NCI-H774 (cell line): ENCODE measurements at regions not wholly inside any gene's neighbourhood (a gene's known extent, or its start where the extent isn't known, plus 50 kb on each side); places are given as distances from the start of the nearest gene placed in this dataset.
A peak's percentile ranks its signal among the peaks of the same experiment; 100 is the strongest.
"Not testable (repeated sequence)": the region's sequence is repeated elsewhere in the genome, so short reads cannot be mapped to it uniquely, and the experiment has no call there.

ENCODE experiments used
- DNase-seq: peaks from one replicate; lab custom pipeline; 2025; lab: John Stamatoyannopoulos, UW

DNA sequence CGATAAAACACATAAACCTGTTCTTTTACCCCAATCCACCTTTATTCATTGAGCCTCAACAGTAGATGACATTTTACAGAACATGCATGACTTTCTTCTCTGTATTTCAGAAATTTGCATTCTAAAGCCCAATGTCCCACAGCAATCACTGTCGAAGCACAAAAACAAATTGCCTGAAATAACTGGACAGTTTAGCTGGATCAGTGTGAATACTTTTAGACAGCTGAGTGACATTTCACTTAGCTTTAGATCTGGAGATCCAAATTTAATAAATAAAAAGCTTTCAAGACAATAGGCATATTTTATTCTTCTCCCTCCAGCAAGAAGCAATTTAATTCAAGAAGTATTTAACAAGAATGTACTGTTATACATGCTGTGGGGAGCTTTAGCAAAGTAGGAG, 109.1 kb upstream of the FSCB start:
- DNase-seq: no peak

- DNase-seq: no peak
These were observed 106.1 kb upstream of the FSCB start for GRCh38 chr14:44613061-44613712.

- DNase-seq: no peak
These were observed 104.9 kb upstream of the FSCB start for GRCh38 chr14:44612002-44612401.

DNA sequence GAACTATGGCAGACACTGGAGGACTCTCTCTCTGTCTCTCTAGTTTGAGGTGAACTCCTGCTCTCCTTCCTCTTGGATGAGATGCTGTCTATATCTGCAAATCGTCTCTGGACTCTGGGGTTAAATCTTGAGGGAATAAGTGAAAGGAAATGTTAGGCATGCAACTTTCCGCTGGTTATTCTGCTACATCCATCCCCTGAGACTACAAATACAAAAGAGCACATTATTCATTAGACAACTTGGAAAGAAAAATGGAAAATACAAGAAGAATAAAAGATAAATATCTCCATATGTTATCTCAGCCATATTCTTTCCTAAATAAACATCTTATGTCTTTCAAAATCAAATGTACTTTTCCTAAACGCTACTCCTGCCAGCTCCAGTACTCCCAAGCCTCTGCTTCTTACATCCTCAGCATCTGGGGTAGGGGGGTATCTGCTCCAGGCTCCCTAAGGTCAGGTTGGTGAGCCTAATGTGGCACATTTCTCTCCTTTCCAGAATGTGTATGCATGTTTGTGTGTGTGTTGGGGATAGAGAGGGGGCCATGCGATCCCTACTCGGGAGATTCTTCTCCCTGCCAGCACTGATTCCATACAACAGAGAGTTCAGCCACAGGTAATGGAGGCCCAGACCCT, 102.9 kb upstream of the FSCB start:
- no peak for DNase-seq

DNA sequence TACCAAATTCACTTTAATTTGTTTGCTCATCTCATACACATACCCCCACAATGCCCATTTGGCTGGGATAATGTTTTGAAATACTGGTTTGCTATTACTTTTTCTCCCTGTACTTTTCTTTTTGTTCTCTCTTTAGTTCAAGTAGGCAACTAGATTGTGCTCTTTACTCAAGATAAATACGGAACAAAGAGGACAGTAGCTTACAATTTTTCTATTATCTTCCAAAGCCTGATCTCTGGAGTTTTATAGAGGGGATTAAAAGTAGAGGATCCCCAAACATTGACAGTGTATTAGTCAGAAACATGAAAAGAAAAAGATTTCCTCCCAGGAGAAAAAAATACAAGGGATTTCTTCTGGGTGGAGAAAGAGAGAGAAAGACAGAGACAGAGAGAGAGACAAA, 102.1 kb upstream of the FSCB start:
- no peak for DNase-seq

DNA sequence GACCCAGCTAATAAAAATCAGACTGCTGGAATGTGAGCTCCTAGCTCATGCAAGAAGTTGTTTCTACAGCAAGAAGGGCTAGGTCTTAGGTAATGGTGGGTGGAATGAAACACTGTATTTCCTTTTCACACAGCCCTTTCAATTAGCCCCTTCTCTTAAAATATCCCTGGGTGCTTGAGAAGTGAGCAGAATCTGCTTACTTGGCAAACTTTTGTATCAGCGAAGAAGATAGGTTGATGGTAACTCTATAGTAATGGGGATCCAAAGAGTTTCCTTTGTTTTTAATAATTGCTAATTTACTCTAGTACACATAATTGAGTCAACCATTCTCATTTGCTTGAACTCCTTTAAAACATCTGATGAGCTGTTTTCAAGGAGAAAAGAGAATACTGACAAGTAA, 100.6 kb upstream of the FSCB start:
- DNase-seq: no peak

- DNase-seq: no peak
These were observed 99.5 kb upstream of the FSCB start for GRCh38 chr14:44606576-44606975.

GRCh38 chr14:44601266-44601665, 94.2 kb upstream of the FSCB start:
- DNase-seq: not testable (repeated sequence)

DNA sequence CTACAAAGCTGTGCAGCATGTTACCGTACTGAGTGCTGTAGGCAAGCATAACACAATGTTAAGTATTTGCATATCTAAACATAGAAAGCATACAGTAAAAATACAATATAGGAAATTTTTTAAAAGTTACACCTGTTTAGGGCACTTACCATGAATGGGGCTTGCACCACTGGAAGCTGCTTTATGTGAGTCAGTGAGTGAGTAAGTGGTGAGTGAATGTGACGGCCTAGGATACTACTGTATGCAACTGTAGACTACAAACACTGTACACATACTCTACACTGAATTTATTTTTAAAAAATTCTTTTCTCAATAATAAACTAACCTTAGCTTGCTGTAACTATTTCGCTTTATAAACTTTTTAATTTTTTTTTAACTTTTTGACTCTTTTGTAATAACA, 82.1 kb upstream of the FSCB start:
- DNase-seq: no peak

DNA sequence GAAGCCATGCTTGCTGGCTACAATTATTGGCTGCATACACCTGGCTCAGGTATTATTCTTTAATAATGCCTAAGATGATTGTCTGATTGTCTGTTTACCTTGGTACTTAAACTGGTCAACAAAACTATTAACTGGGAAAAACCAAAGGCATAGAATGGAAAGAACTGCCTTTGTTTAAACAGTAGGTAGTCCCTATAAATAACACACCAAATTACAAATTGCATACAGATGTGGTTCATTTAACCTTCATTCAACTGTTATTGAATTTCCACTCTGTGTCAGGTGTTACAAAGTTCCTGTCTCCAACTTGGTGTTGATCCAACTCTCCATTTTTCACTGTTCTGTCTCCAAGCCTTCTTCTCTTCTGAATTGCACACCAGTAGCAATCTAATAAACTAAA, 79.8 kb upstream of the FSCB start:
- peak; percentile 96 for DNase-seq

- no peak for DNase-seq
These were observed 69.3 kb upstream of the FSCB start for GRCh38 chr14:44576356-44576755.

DNA sequence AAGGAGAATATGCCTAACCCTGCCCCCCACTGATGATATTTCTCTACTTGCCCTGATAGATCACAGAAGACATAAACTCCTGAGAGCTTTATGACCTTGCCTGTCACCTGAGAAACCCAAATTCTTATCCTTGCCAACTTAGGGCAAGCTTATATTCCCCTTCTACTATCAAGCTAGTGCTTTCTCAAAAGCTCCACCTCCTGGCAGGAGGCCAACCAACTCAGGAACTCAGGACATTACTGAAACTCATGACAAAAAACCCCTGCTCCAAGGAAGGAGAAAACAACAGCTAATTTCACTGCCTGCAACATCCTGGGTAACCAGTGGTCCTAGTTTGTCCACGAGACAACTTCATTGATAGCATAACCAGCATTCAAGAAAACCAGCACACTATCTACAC, 60.9 kb upstream of the FSCB start:
- DNase-seq: no peak

DNA sequence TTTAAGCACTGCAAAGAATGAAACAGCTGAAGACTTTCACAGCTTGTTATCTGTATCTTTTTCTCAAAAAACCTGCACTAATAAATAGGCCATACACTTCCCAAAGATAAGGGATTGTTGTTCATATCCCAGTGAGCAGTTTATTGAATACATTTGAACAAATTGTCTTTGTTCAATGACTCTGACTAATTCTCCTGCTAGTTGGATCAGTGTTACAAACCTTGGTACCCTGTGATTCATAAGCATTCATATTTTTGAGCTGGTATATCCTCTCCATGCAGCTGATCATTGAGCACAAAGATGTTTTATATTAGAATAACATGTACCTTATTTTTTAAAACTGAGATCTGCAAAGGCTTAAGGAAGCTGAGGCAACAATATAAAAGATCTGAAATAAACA, 58.9 kb upstream of the FSCB start:
- DNase-seq: no peak

DNA sequence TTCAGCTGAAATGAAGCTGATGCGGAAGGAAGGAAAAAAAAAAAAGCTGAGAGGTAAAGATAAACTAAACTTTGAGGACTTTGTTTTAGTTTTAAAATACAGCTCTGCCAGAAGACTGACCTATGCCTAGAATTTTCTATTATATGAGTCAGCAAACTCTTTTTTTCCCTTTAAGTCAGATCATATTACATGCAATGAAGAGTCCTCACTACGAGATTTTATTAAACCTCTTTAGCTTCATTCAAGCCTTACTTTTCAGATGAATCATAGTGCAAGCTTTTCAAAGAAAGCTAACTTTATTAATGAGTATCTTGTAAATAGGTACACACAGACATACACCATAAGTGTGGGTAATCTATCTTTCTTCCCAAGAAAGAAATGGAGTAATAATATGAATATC, 57.8 kb upstream of the FSCB start:
- no peak for DNase-seq
